ENCODE measurements at regions not wholly inside any gene's neighbourhood (a gene's known extent, or its start where the extent isn't known, plus 50 kb on each side); places are given as distances from the start of the nearest gene placed in this dataset.
A peak's percentile ranks its signal among the peaks of the same experiment; 100 is the strongest.

- Histone ChIP-seq H3K4me1 (no peaks in the 10 kb centered on the region), H3K27me3 (no peaks in the 10 kb centered on the region), H3K9me3 (no peaks in the 10 kb centered on the region), H3K4me3 (no peak overlapping the region), H3K27ac (no peak overlapping the region), H3K9ac (ENCODE audit: low read depth in 2 of 2, low read length in 2 of 2) (no peak overlapping the region), H3K36me3 (no peaks in the 10 kb centered on the region)
- intact Hi-C loops (cut with DNase I), result loop anchor here (2.0 kb wide), 1 partner anchor 218 kb away; no protein-coding TSS in a partner anchor
- no peak for DNase-seq
- no peak for TF ChIP-seq CTCF (IDR thresholded peaks at IDR 0.05)
Observed at GRCh38 chr3:150184426-150185071, 213.9 kb upstream of the PFN2 start.

- no peak overlapping the region for H3K27ac ChIP-seq
- DNase-seq, result peak; percentile 62
- intact Hi-C loops (cut with DNase I), result loop anchor here (2.0 kb wide), 1 partner anchor 217 kb away; no protein-coding TSS in a partner anchor
- H3K27me3 ChIP-seq, result no peaks in the 10 kb centered on the region
- peak overlapping the region; percentile 5 for H3K4me3 ChIP-seq
- H3K36me3 ChIP-seq, result no peaks in the 10 kb centered on the region
- no peaks in the 10 kb centered on the region for H3K9me3 ChIP-seq
- no peaks in the 10 kb centered on the region for H3K4me1 ChIP-seq
- no peak overlapping the region for H3K9ac ChIP-seq (ENCODE audit: low read depth in 2 of 2, low read length in 2 of 2)
- TF ChIP-seq CTCF (IDR thresholded peaks at IDR 0.05), result peak; percentile 35
Observed at GRCh38 chr3:150183678-150184425, 213.2 kb upstream of the PFN2 start.

- Histone ChIP-seq H3K36me3 (no peaks in the 10 kb centered on the region), H3K27me3 (no peaks in the 10 kb centered on the region), H3K9ac (ENCODE audit: low read depth in 2 of 2, low read length in 2 of 2) (no peak overlapping the region), H3K4me1 (no peaks in the 10 kb centered on the region), H3K27ac (no peak overlapping the region), H3K9me3 (no peaks in the 10 kb centered on the region), H3K4me3 (no peak overlapping the region)
- intact Hi-C loops (cut with DNase I), result no loop called here
- TF ChIP-seq CTCF (IDR thresholded peaks at IDR 0.05), result no peak
- DNase-seq, result no peak
Observed at GRCh38 chr3:150180334-150180733, 209.6 kb upstream of the PFN2 start.

- no peaks in the 10 kb centered on the region for H3K9me3 ChIP-seq
- intact Hi-C loops (cut with DNase I), result no loop called here
- no peaks in the 10 kb centered on the region for H3K27me3 ChIP-seq
- H3K27ac ChIP-seq, result no peak overlapping the region
- TF ChIP-seq CTCF (IDR thresholded peaks at IDR 0.05), result no peak
- no peaks in the 10 kb centered on the region for H3K36me3 ChIP-seq
- no peak overlapping the region for H3K4me3 ChIP-seq
- H3K9ac ChIP-seq (ENCODE audit: low read depth in 2 of 2, low read length in 2 of 2), result no peak overlapping the region
- no peak for DNase-seq
- no peaks in the 10 kb centered on the region for H3K4me1 ChIP-seq
Observed at GRCh38 chr3:150179330-150179729, 208.6 kb upstream of the PFN2 start.

GRCh38 chr3:150177673-150178381 lies 207.1 kb upstream of the PFN2 start:
- Histone ChIP-seq H3K27me3 (no peaks in the 10 kb centered on the region), H3K9me3 (no peaks in the 10 kb centered on the region), H3K36me3 (no peaks in the 10 kb centered on the region), H3K9ac (ENCODE audit: low read depth in 2 of 2, low read length in 2 of 2) (no peak overlapping the region), H3K4me3 (no peak overlapping the region), H3K27ac (no peak overlapping the region), H3K4me1 (no peaks in the 10 kb centered on the region)
- intact Hi-C loops (cut with DNase I), result no loop called here
- no peak for DNase-seq
- TF ChIP-seq CTCF (IDR thresholded peaks at IDR 0.05), result no peak
